ENCODE measurements at regions not wholly inside any gene's neighbourhood (a gene's known extent, or its start where the extent isn't known, plus 50 kb on each side); places are given as distances from the start of the nearest gene placed in this dataset.

DNA sequence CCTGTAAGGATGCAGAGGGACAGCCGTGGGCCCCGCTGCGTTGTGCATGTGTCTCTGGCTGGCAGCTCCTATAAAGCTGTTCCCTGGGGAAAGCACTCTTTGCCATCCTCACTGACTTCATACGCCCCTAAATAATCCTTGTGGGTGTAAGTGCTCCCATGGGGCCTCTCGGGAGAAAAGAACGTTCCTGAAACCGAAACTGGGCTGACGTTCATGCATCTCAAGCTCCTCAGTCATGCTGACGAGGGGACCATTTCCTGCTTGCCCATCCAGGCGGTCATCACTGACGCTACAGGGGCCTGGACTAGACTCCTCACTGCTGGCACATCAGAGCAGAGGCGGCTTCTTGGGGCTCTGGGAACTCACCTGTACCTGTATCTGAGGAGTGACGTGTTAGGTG is 73.1 kb upstream of the USP24 start (continued):
- no peak for TF ChIP-seq HMGXB4 (CRISPR knock-in tag; IDR thresholded peaks at IDR 0.05; ENCODE audit: borderline replicate concordance in 1 of 2, low read depth in 1 of 2)

- ChIA-PET CTCF (ENCODE audit: low intra/inter-chr PET ratio, low total read pairs) (no interaction called here), POLR2A (no interaction called here)
- H2AFZ ChIP-seq (ENCODE audit: low read length) = peak overlapping the region; percentile 42
- no TSS peak for BruUV-seq (replicated peaks)
- H3K4me3 ChIP-seq (replicated peaks in 1 of 3; ENCODE audit: insufficient read depth in 1 of 3, low read depth in 2 of 3, low read length in 3 of 3) = no peak overlapping the region
- no peaks in the 10 kb centered on the region for H3K36me3 ChIP-seq (replicated peaks in 1 of 2; ENCODE audit: control insufficient read depth in 1 of 2, insufficient read depth in 2 of 2, low read length in 2 of 2)
- FAIRE-seq = no peak
- no peak overlapping the region for H3K9ac ChIP-seq (ENCODE audit: insufficient read depth, low read depth, low read length)
- H3K9me3 ChIP-seq (ENCODE audit: low read length) = no peaks in the 10 kb centered on the region
- in situ Hi-C loops (cut with HindIII; ENCODE audit: extremely low pct_ligation_motif_present, low pct_unique_long_range_greater_than_20kb) (loop anchor here (10.0 kb wide), 4 partner anchors 607 to 1527 kb away; partner anchors contain the start of gene FYB2), intact Hi-C loops (cut with micrococcal nuclease; ENCODE audit: unreplicated experiment) (loop anchor here (2.0 kb wide), 1 partner anchor 605 kb away; no protein-coding TSS in a partner anchor)
- no peaks in the 10 kb centered on the region for H4K20me1 ChIP-seq (ENCODE audit: insufficient read depth, low read length)
- no peak for DNase-seq (ENCODE audit: low spot score)
- 53% methylated on average over 6 of the region's 9 CpGs for WGBS (ENCODE audit: low lambda C conversion rate)
- no peaks in the 10 kb centered on the region for H3K79me2 ChIP-seq (ENCODE audit: insufficient read depth, low read length)
- ATAC-seq = no peak
- TF ChIP-seq RBM22 (optimal IDR thresholded peaks at IDR 0.05; ENCODE audit: low read length) (no peak), SNAI1 (CRISPR knock-in tag; IDR thresholded peaks at IDR 0.05; ENCODE audit: borderline replicate concordance) (no peak), HNRNPL (IDR thresholded peaks at IDR 0.05; ENCODE audit: low read depth, low read length) (no peak), ZBTB10 (CRISPR knock-in tag; IDR thresholded peaks at IDR 0.05; ENCODE audit: borderline replicate concordance) (no peak), HNF4G (IDR thresholded peaks at IDR 0.05; ENCODE audit: borderline replicate concordance, low read depth, low read length) (no peak), HNF4G (CRISPR knock-in tag; IDR thresholded peaks at IDR 0.05; ENCODE audit: borderline replicate concordance, low read depth) (no peak), NONO (IDR thresholded peaks at IDR 0.05) (no peak), NONO (CRISPR knock-in tag; conservative IDR thresholded peaks at IDR 0.05) (no peak), MYC (CRISPR knock-in tag; IDR thresholded peaks at IDR 0.05; ENCODE audit: borderline replicate concordance) (no peak), LRRFIP1 (CRISPR knock-in tag; conservative IDR thresholded peaks at IDR 0.05) (no peak), HOXA5 (CRISPR knock-in tag; IDR thresholded peaks at IDR 0.05) (no peak), ETV5 (CRISPR knock-in tag; IDR thresholded peaks at IDR 0.05; ENCODE audit: borderline replicate concordance) (no peak), LBX2 (CRISPR knock-in tag; IDR thresholded peaks at IDR 0.05; ENCODE audit: borderline replicate concordance) (no peak), ZNF674 (CRISPR knock-in tag; IDR thresholded peaks at IDR 0.05; ENCODE audit: low read depth) (no peak)
- H3K27ac ChIP-seq (ENCODE audit: extremely low read length, insufficient read depth, low read length) = no peak overlapping the region
- peaks cover 5% of the 10 kb centered on the region; the same call in 1 of the 2 replicates for H3K4me1 ChIP-seq (ENCODE audit: insufficient read depth, low read length)
- H3K4me2 ChIP-seq (ENCODE audit: low read depth, low read length) = no peak overlapping the region
- H3K27me3 ChIP-seq (ENCODE audit: control insufficient read depth in 1 of 2, insufficient read depth in 2 of 2, low read length in 2 of 2) = peaks cover 0 to 3% of the 10 kb centered on the region in 2 experiments; a peak in 2 of 5 replicates
Observed at GRCh38 chr1:55287723-55288122, 72.6 kb upstream of the USP24 start.
